Neutrophil (primary cell): ENCODE measurements at regions not wholly inside any gene's neighbourhood (a gene's known extent, or its start where the extent isn't known, plus 50 kb on each side); places are given as distances from the start of the nearest gene placed in this dataset.

Experiments
- H3K27ac ChIP-seq: fragments of 200-600 bp; sonication (generic); 2 replicates; pipeline ENCODE4 v1.5.1; 2016; ENCODE audit warnings: mild to moderate bottlenecking, moderate library complexity
- H3K27me3 ChIP-seq: fragments of 200-600 bp; sonication (generic); 2 replicates; pipeline ENCODE4 v1.6.0; 2016; ENCODE audit warnings: mild to moderate bottlenecking
- H3K36me3 ChIP-seq: fragments of 200-600 bp; sonication (generic); 2 replicates; pipeline ENCODE4 v1.5.1; 2017
- H3K4me1 ChIP-seq, 2 experiments: fragments of 200-600 bp in 1 of 2; sonication (generic) in 1 of 2; 1 replicate in 1 of 2; 2 replicates in 1 of 2; pipeline versions ENCODE4 v1.5.1 to v1.6.1; 2013 to 2016; ENCODE audit warnings: low read depth in 1 of 2, low read length in 1 of 2, mild to moderate bottlenecking in 1 of 2, moderate library complexity in 1 of 2; ENCODE audit not compliant: control insufficient read depth in 1 of 2, insufficient read depth in 1 of 2
- H3K4me3 ChIP-seq, 2 experiments: fragments of 200-600 bp in 1 of 2; sonication (generic) in 1 of 2; 1 replicate in 1 of 2; 2 replicates in 1 of 2; pipeline ENCODE4 v1.5.1; 2013 to 2016; ENCODE audit warnings: low read depth in 1 of 2, low read length in 1 of 2, mild to moderate bottlenecking in 1 of 2, moderate library complexity in 1 of 2
- H3K9me3 ChIP-seq: fragments of 200-600 bp; sonication (generic); 2 replicates; pipeline ENCODE4 v1.5.1; 2016
- CTCF ChIP-seq: fragments of 200-600 bp; sonication (generic); IDR thresholded peaks from 2 replicates; pipeline ENCODE4 v1.5.1; 2016; ENCODE audit warnings: antibody characterized with exemption

GRCh38 chr7:67550801-67551436, 554.3 kb downstream of the TYW1 start:
- Histone ChIP-seq H3K36me3 (no peaks in the 10 kb centered on the region), H3K27ac (no peak overlapping the region), H3K27me3 (no peaks in the 10 kb centered on the region), H3K9me3 (no peaks in the 10 kb centered on the region), H3K4me3 (no peak overlapping the region), H3K4me1 (no peaks in the 10 kb centered on the region)
- TF ChIP-seq CTCF, result no peak

- no peak overlapping the region for H3K27ac ChIP-seq
- no peaks in the 10 kb centered on the region for H3K27me3 ChIP-seq
- H3K9me3 ChIP-seq, result no peaks in the 10 kb centered on the region
- no peak overlapping the region for H3K4me3 ChIP-seq
- no peaks in the 10 kb centered on the region for H3K36me3 ChIP-seq
- no peaks in the 10 kb centered on the region for H3K4me1 ChIP-seq
- TF ChIP-seq CTCF, result no peak
Measured at GRCh38 chr7:67552738-67553137, 556.1 kb downstream of the TYW1 start.

GRCh38 chr7:67553378-67553777, 556.7 kb downstream of the TYW1 start:
- H3K36me3 ChIP-seq, result no peaks in the 10 kb centered on the region
- H3K4me3 ChIP-seq, result no peak overlapping the region
- H3K9me3 ChIP-seq, result no peaks in the 10 kb centered on the region
- H3K4me1 ChIP-seq, result no peaks in the 10 kb centered on the region
- H3K27ac ChIP-seq, result no peak overlapping the region
- no peaks in the 10 kb centered on the region for H3K27me3 ChIP-seq
- no peak for TF ChIP-seq CTCF

- Histone ChIP-seq H3K9me3 (no peaks in the 10 kb centered on the region), H3K4me3 (no peak overlapping the region), H3K27ac (no peak overlapping the region), H3K27me3 (no peaks in the 10 kb centered on the region), H3K4me1 (no peaks in the 10 kb centered on the region), H3K36me3 (no peaks in the 10 kb centered on the region)
- TF ChIP-seq CTCF, result no peak
Measured at GRCh38 chr7:67554986-67555385, 558.4 kb downstream of the TYW1 start.

DNA sequence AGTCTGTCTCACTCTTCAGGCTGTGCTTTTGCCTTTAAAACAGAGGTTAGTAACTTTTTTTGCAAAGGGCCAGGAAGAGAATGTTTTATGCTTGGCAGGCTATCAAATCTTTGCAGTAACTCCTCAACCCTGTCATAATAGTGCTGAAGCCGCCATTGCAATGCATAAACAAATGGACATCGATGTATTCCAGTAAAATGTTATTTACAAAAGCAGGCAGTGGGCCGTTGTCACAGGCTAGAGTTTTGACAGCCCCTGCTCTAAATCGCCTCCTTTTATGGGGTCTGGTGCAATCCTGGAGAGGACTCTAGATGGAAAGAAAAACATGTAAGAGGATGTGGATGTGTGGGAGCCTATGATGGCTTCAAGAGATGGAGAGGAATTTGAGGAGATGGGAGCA, 568.3 kb downstream of the TYW1 start:
- Histone ChIP-seq H3K27ac (no peak overlapping the region), H3K27me3 (no peaks in the 10 kb centered on the region), H3K4me1 (no peaks in the 10 kb centered on the region), H3K4me3 (no peak overlapping the region), H3K36me3 (no peaks in the 10 kb centered on the region), H3K9me3 (no peaks in the 10 kb centered on the region)
- no peak for TF ChIP-seq CTCF

DNA sequence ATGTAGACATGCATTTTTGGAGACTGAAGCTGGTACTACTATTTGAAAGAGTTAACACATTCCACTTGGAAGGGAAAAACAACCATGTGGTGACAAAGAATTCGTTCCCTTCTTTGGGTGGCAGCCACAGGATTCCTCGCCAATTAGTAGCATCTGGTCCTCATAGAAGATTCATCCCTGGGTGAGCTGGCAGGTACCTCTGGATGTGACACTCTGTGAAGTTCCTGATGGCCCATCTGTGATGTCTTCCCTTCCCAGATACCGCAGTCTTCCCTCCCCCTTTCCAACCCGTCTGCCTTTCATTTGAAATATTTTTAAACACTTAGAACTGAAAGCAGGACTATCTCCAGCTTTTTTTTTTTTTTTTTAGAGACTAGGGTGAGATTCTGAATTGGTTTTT, 569.5 kb downstream of the TYW1 start:
- no peak for TF ChIP-seq CTCF

More for the DNA sequence above, 569.5 kb downstream of the TYW1 start:
- Histone ChIP-seq H3K27me3 (no peaks in the 10 kb centered on the region), H3K36me3 (no peaks in the 10 kb centered on the region), H3K27ac (no peak overlapping the region), H3K4me1 (no peaks in the 10 kb centered on the region), H3K4me3 (no peak overlapping the region), H3K9me3 (no peaks in the 10 kb centered on the region)
